Suprapubic skin (tissue), 4 donors: ENCODE measurements at regions not wholly inside any gene's neighbourhood (a gene's known extent, or its start where the extent isn't known, plus 50 kb on each side); places are given as distances from the start of the nearest gene placed in this dataset.
A peak's percentile ranks its signal among the peaks of the same experiment; 100 is the strongest.

Experiments
- DNase-seq, 2 donors: peaks; one replicate each; pipeline ENCODE4 v3.0.0-alpha.2; 2019; ENCODE audit warnings: low spot score in 2 of 2
- H3K27ac ChIP-seq: fragments of 200-600 bp; sonication (generic); one replicate; pipeline ENCODE4 v1.5.1; 2019
- H3K27me3 ChIP-seq: fragments of 200-600 bp; sonication (generic); one replicate; pipeline ENCODE4 v1.5.1; 2019
- H3K36me3 ChIP-seq: fragments of 200-600 bp; sonication (generic); one replicate; pipeline ENCODE4 v1.5.1; 2019
- H3K4me1 ChIP-seq: fragments of 200-600 bp; sonication (generic); one replicate; pipeline ENCODE4 v1.5.1; 2019
- H3K4me3 ChIP-seq: fragments of 200-600 bp; sonication (generic); one replicate; pipeline ENCODE4 v1.5.1; 2019; ENCODE audit warnings: mild to moderate bottlenecking
- H3K9me3 ChIP-seq: fragments of 200-600 bp; sonication (generic); one replicate; pipeline ENCODE4 v1.5.1; 2019
- CTCF ChIP-seq, 2 donors: fragments of 200-600 bp in 1 of 2; fragments of 450-650 bp in 1 of 2; sonication (generic) in 1 of 2; IDR thresholded peaks; one replicate each; pipeline ENCODE4 v1.5.1; 2016 to 2019; ENCODE audit warnings: antibody characterized with exemption in 2 of 2, mild to moderate bottlenecking in 1 of 2, moderate library complexity in 1 of 2
- EP300 ChIP-seq: sonication (generic); formaldehyde crosslinking; IDR thresholded peaks from one replicate; pipeline ENCODE4 v1.6.1; 2017; ENCODE audit warnings: antibody characterized with exemption
- POLR2A ChIP-seq, 2 donors: fragments of 450-650 bp; IDR thresholded peaks; one replicate each; pipeline ENCODE4 v1.6.1; 2017; ENCODE audit warnings: antibody characterized with exemption in 2 of 2, mild to moderate bottlenecking in 2 of 2, moderate library complexity in 2 of 2
- POLR2AphosphoS5 ChIP-seq, 3 donors: sonication (generic); formaldehyde crosslinking; IDR thresholded peaks; one replicate each; pipeline ENCODE4 v1.6.1; 2017; ENCODE audit warnings: antibody characterized with exemption in 3 of 3
- WGBS: methylation state at CpG from one replicate; pipeline ENCODE4 v1.1.5; 2018; 5-methylcytosine and 5-hydroxymethylcytosine counted together

- Histone ChIP-seq H3K9me3 (no peaks in the 10 kb centered on the region), H3K4me1 (peaks cover 5% of the 10 kb centered on the region), H3K27me3 (no peaks in the 10 kb centered on the region), H3K4me3 (no peak overlapping the region), H3K27ac (no peak overlapping the region), H3K36me3 (no peaks in the 10 kb centered on the region)
- TF ChIP-seq POLR2A (IDR thresholded peaks at IDR 0.05) (no peak), EP300 (no peak), CTCF (IDR thresholded peaks at IDR 0.05) (no peak), POLR2AphosphoS5 (IDR thresholded peaks at IDR 0.05) (no peak)
- no peak for DNase-seq
- WGBS = 44% methylated on average over 2 of the region's 2 CpGs
Measured at GRCh38 chr16:13453325-13453724, 466.6 kb upstream of the ERCC4 start.

GRCh38 chr16:13453938-13454553 is 465.9 kb upstream of the ERCC4 start:
- no peak overlapping the region for H3K27ac ChIP-seq
- no peaks in the 10 kb centered on the region for H3K27me3 ChIP-seq
- no peaks in the 10 kb centered on the region for H3K9me3 ChIP-seq
- no peak overlapping the region for H3K4me3 ChIP-seq
- DNase-seq = no peak
- H3K4me1 ChIP-seq = peaks cover 5% of the 10 kb centered on the region
- H3K36me3 ChIP-seq = no peaks in the 10 kb centered on the region
- TF ChIP-seq EP300 (no peak), CTCF (IDR thresholded peaks at IDR 0.05) (peak; percentile 26 to 33), POLR2A (IDR thresholded peaks at IDR 0.05) (no peak), POLR2AphosphoS5 (IDR thresholded peaks at IDR 0.05) (no peak)
- 61% methylated on average over 10 of the region's 10 CpGs for WGBS

GRCh38 chr16:13463619-13464018 is 456.3 kb upstream of the ERCC4 start:
- no peak overlapping the region for H3K4me3 ChIP-seq
- TF ChIP-seq POLR2AphosphoS5 (IDR thresholded peaks at IDR 0.05) (no peak), POLR2A (IDR thresholded peaks at IDR 0.05) (no peak), CTCF (IDR thresholded peaks at IDR 0.05) (no peak), EP300 (no peak)
- no peaks in the 10 kb centered on the region for H3K27me3 ChIP-seq
- no peak for DNase-seq
- no peaks in the 10 kb centered on the region for H3K36me3 ChIP-seq
- 41% methylated on average over 5 of the region's 5 CpGs for WGBS
- no peaks in the 10 kb centered on the region for H3K4me1 ChIP-seq
- no peaks in the 10 kb centered on the region for H3K9me3 ChIP-seq
- H3K27ac ChIP-seq = no peak overlapping the region

- Histone ChIP-seq H3K4me1 (no peaks in the 10 kb centered on the region), H3K27me3 (no peaks in the 10 kb centered on the region), H3K27ac (no peak overlapping the region), H3K9me3 (no peaks in the 10 kb centered on the region), H3K36me3 (no peaks in the 10 kb centered on the region), H3K4me3 (no peak overlapping the region)
- no peak for TF ChIP-seq EP300
- TF ChIP-seq POLR2A (IDR thresholded peaks at IDR 0.05) = no peak
- no peak for TF ChIP-seq CTCF (IDR thresholded peaks at IDR 0.05)
- no peak for TF ChIP-seq POLR2AphosphoS5 (IDR thresholded peaks at IDR 0.05)
- WGBS = 66% methylated on average over 4 of the region's 4 CpGs
- DNase-seq = no peak
Measured at GRCh38 chr16:13471036-13471435, 448.9 kb upstream of the ERCC4 start.

- no peaks in the 10 kb centered on the region for H3K9me3 ChIP-seq
- no peaks in the 10 kb centered on the region for H3K36me3 ChIP-seq
- TF ChIP-seq POLR2AphosphoS5 (IDR thresholded peaks at IDR 0.05) (no peak), EP300 (no peak), POLR2A (IDR thresholded peaks at IDR 0.05) (no peak), CTCF (IDR thresholded peaks at IDR 0.05) (no peak)
- no peaks in the 10 kb centered on the region for H3K27me3 ChIP-seq
- no peak overlapping the region for H3K27ac ChIP-seq
- peaks cover 10% of the 10 kb centered on the region for H3K4me1 ChIP-seq
- no peak for DNase-seq
- H3K4me3 ChIP-seq = no peak overlapping the region
- WGBS = 81% methylated on average over 4 of the region's 4 CpGs
Measured at GRCh38 chr16:13478991-13479390, 441.0 kb upstream of the ERCC4 start.
